Fibroblast of mammary gland (primary cell): ENCODE measurements at regions not wholly inside any gene's neighbourhood (a gene's known extent, or its start where the extent isn't known, plus 50 kb on each side); places are given as distances from the start of the nearest gene placed in this dataset.
"Not testable (repeated sequence)": the region's sequence is repeated elsewhere in the genome, so short reads cannot be mapped to it uniquely, and the experiment has no call there.

Experiments
- DNase-seq: peaks from one replicate; pipeline ENCODE4 v3.0.0-alpha.2; 2010; ENCODE audit warnings: low read depth
- H3K4me3 ChIP-seq: 2 replicates; pipeline ENCODE4 v1.5.1; 2011; ENCODE audit warnings: low read depth, mild to moderate bottlenecking, low read length, moderate library complexity; ENCODE audit not compliant: control insufficient read depth
- TF ChIP-seq, protein P1 (sequence below): conservative IDR thresholded peaks from 2 replicates; pipeline ENCODE4 v1.5.1; 2011; ENCODE audit warnings: low read depth, low read length, inconsistent platforms; ENCODE audit not compliant: control insufficient read depth, insufficient read depth

DNA sequence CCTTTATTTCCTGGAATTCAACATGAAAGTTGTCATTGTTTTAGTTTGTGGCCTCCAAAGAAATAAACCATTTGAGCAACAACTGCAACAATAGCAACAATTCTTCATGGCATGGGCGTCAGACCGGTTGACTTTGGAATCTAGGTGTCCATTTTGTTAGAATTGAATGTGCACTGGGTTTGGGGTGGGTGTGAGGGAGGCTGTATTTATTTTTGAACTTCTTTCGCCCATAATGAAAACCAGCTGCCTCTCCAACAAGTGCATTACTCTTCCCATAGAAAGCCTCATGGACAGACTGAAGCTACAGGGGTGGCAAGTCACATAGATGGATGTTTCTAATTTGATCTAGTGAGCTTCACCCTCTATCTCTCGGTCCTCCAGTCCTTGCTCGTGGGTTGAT lies 85.4 kb downstream of the ADAMTS15 start:
- DNase-seq = no peak
- TF ChIP-seq, protein P1, sequence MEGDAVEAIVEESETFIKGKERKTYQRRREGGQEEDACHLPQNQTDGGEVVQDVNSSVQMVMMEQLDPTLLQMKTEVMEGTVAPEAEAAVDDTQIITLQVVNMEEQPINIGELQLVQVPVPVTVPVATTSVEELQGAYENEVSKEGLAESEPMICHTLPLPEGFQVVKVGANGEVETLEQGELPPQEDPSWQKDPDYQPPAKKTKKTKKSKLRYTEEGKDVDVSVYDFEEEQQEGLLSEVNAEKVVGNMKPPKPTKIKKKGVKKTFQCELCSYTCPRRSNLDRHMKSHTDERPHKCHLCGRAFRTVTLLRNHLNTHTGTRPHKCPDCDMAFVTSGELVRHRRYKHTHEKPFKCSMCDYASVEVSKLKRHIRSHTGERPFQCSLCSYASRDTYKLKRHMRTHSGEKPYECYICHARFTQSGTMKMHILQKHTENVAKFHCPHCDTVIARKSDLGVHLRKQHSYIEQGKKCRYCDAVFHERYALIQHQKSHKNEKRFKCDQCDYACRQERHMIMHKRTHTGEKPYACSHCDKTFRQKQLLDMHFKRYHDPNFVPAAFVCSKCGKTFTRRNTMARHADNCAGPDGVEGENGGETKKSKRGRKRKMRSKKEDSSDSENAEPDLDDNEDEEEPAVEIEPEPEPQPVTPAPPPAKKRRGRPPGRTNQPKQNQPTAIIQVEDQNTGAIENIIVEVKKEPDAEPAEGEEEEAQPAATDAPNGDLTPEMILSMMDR = no peak
- H3K4me3 ChIP-seq = no peak overlapping the region

DNA sequence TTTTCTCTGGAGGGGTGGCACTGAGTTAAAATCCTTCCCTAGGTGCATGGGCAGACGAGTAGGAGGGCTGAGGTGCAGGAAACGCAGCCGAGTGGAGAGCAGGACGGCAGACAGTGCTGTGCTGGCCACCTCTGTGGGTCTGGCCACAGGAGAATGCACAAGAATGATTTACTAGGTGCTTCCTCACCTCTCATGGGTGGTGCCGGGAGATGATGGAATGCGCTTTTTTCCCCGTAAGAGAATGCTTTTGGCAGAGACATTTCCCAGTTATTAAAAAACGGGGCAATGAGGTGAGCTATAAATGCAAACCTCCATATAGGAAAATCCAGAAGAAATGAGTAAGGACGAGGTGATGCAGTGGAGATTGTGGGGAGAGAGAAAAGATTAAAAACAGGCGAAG lies 86.1 kb downstream of the ADAMTS15 start:
- TF ChIP-seq, protein P1 = no peak
- DNase-seq = no peak
- H3K4me3 ChIP-seq = no peak overlapping the region

DNA sequence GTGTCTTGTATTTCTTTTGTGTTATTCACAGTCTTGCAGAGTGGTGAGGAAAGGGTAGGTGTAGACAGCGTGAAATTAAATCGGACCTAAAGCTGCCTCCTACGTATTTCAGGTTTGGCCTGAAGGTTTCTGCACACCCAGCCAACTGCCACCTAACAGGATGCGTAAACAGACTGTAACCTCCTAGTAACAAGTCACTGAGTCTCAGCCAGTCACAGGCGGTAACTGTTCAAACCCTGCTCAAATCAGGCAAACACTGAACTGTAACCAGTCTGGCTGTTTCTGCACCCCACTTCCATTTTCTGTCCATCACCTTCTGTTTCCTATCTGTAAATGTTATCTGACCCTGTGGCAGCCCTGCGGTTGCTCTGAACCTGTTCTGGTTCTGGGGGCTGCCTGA lies 87.1 kb downstream of the ADAMTS15 start:
- no peak for DNase-seq
- no peak overlapping the region for H3K4me3 ChIP-seq

DNA sequence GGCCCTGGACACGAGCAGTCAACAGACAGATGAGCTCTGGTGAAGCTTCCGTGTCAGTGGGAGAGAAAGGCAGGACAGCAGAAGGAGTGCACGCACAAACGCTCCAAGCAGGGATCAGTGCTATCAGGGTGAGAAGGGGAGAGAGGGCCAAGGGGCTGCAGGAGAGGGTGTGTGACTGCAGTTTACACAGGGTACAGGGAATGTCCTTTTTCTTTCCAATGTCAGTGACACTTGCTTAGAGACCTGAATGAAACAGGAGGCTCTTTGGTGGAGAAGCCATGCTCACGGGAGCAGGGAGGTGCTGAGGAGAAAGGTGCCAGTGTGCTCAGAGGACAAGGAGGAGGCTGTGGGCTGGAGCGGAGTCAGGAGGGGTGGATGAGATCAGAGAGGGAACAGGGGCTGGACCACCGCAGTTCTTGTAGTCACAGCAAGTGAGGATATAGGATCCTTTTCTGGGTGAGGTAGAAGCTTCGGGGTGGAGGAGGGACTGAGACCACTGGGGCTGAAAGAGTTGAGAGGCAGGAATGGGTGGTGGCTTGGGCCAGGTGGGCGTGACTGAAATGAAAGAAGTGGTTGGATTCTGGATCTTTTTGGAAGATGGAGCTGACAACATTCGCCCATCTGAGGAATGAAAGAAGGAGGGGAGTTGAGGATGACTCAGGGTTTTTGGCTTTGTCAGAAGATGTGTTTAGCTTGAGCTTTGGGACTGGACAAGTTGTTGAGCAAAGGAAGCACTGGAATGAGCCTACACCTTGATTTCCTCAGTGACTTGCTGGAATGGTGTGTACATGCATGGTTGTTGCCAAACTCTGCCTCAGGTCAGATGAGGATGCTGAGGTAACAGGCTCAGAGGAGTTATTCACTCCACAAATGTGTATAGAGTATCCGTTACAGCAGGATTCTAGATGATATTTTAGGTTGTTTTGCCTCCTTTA lies 87.9 kb downstream of the ADAMTS15 start:
- no peak overlapping the region for H3K4me3 ChIP-seq
- DNase-seq = peak; percentile 34
- TF ChIP-seq, protein P1 = no peak

More for the DNA sequence above, 87.1 kb downstream of the ADAMTS15 start:
- TF ChIP-seq, protein P1 = no peak

DNA sequence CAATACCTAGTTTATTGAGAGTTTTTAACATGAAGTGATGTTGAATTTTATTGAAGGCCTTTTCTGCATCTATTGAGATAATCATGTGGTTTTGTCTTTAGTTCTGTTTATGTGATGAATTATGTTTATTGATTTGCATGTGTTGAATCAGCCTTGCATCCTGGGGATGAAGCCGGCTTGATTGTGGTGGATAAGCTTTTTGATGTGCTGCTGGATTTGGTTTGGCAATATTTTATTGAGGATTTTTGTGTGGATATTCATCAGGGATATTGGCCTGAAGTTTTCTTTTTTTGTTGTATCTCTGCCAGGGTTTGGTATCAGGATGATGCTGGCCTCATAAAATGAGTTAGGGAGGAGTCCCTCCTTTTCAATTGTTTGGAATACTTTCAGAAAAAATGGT lies 91.2 kb downstream of the ADAMTS15 start:
- DNase-seq = peak; percentile 35
- not testable (repeated sequence) for H3K4me3 ChIP-seq

DNA sequence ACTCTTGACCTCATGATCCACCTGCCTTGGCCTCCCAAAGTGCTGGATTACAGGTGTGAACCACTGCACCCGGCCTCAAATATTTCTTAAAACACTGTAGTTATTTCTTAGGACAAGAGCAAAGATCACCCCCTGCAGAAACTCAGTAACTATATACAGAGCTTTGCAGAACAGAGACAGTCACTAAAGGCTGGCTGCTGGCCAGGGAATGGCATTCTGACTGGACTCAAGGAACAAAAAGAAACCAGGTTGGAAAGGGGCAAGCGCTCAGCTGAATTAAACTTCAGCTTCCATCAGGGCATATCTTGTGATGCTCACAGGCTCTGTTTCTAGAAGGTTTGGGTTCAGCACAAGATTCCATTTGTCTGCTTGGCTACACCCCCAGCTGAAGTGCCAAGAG lies 95.8 kb downstream of the ADAMTS15 start:
- no peak for DNase-seq
- TF ChIP-seq, protein P1 = no peak

DNA sequence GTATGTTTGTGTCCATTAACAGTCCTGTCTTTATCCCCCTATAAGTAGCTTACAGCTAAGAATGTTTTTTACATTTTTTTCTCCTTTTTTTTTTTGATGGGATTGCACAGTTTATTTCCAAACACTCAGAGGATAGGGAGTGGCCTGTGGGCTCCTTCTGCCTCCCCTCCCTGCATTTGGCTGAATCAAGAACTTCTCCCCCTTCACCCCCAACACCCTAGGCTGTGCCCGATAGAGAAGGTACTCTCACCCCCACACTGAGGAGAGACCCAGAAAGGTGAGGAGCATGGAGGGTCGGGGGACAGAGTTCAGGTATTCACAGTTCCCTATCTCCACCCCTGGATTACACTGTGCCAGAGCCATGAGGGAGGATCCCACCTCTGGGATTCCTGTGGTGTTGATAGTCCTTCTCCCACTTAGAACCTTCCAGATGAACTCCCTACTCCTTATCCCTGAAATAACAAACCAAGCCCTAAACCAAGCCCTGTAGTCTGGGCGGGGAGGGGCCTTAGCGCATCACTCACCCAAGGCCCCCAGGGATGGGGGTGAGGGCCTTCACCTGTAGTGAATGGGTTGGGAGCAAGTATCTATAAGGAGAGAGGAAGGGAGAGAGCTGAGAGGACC lies 97.1 kb downstream of the ADAMTS15 start:
- no peak overlapping the region for H3K4me3 ChIP-seq
- no peak for DNase-seq
- TF ChIP-seq, protein P1 = no peak

More for the DNA sequence above, 95.8 kb downstream of the ADAMTS15 start:
- no peak overlapping the region for H3K4me3 ChIP-seq
